Trophoblast cell (in vitro differentiated cells and primary cell): ENCODE measurements at regions not wholly inside any gene's neighbourhood (a gene's known extent, or its start where the extent isn't known, plus 50 kb on each side); places are given as distances from the start of the nearest gene placed in this dataset.

ENCODE experiments used
- DNase-seq, 2 donors: peaks; one replicate each; pipeline ENCODE4 v3.0.0-alpha.2; 2016
- H2AFZ ChIP-seq: 2 replicates; pipeline ENCODE4 v1.6.1; 2013; ENCODE audit warnings: low read length, moderate library complexity, mild to moderate bottlenecking; ENCODE audit not compliant: insufficient read depth, poor library complexity
- H2AK5ac ChIP-seq: 2 replicates; pipeline ENCODE4 v1.6.1; 2013; ENCODE audit warnings: mild to moderate bottlenecking, low read length
- H2BK120ac ChIP-seq: 2 replicates; pipeline ENCODE4 v1.6.1; 2013; ENCODE audit warnings: low read length, mild to moderate bottlenecking, moderate library complexity; ENCODE audit not compliant: insufficient read depth, poor library complexity
- H2BK12ac ChIP-seq: 2 replicates; pipeline ENCODE4 v1.6.1; 2013; ENCODE audit warnings: mild to moderate bottlenecking, low read length, moderate library complexity
- H2BK5ac ChIP-seq: 2 replicates; pipeline ENCODE4 v1.6.1; 2013; ENCODE audit warnings: low read length, low read depth, moderate library complexity, mild to moderate bottlenecking; ENCODE audit not compliant: poor library complexity
- H3K14ac ChIP-seq: 2 replicates; pipeline ENCODE4 v1.6.1; 2013; ENCODE audit warnings: mild to moderate bottlenecking, low read length
- H3K18ac ChIP-seq: 2 replicates; pipeline ENCODE4 v1.6.1; 2013; ENCODE audit warnings: mild to moderate bottlenecking, low read length
- H3K23ac ChIP-seq: 2 replicates; pipeline ENCODE4 v1.6.1; 2013; ENCODE audit warnings: low read length
- H3K27ac ChIP-seq: 2 replicates; pipeline ENCODE4 v1.5.1; 2013; ENCODE audit warnings: low read depth, mild to moderate bottlenecking, inconsistent platforms, low read length, moderate library complexity
- H3K27me3 ChIP-seq: 2 replicates; pipeline ENCODE4 v1.6.1; 2013; ENCODE audit warnings: inconsistent platforms, mild to moderate bottlenecking, low read length, moderate library complexity; ENCODE audit not compliant: insufficient read depth
- H3K36me3 ChIP-seq, 2 experiments: 1 replicate in 1 of 2; 2 replicates in 1 of 2; pipeline ENCODE4 v1.6.1; 2013; ENCODE audit warnings: low read length in 2 of 2, mild to moderate bottlenecking in 2 of 2, moderate library complexity in 1 of 2; ENCODE audit not compliant: insufficient read depth in 2 of 2, control insufficient read depth in 1 of 2
- H3K4ac ChIP-seq: 2 replicates; pipeline ENCODE4 v1.6.1; 2013; ENCODE audit warnings: low read depth, mild to moderate bottlenecking, low read length, moderate library complexity
- H3K4me1 ChIP-seq, 2 experiments: 1 replicate in 1 of 2; 2 replicates in 1 of 2; pipeline ENCODE4 v1.6.1; 2013; ENCODE audit warnings: low read length in 2 of 2, mild to moderate bottlenecking in 2 of 2, moderate library complexity in 1 of 2; ENCODE audit not compliant: insufficient read depth in 2 of 2, control insufficient read depth in 1 of 2
- H3K4me2 ChIP-seq: 2 replicates; pipeline ENCODE4 v1.6.1; 2013; ENCODE audit warnings: inconsistent platforms, mild to moderate bottlenecking, low read length, moderate library complexity
- H3K4me3 ChIP-seq: 2 replicates; pipeline ENCODE4 v1.5.1; 2013; ENCODE audit warnings: mild to moderate bottlenecking, low read depth, low read length, inconsistent platforms
- H3K79me1 ChIP-seq: one replicate; pipeline ENCODE4 v1.6.1; 2013; ENCODE audit warnings: low read length
- H3K79me2 ChIP-seq: 2 replicates; pipeline ENCODE4 v1.6.1; 2013; ENCODE audit warnings: low read length, mild to moderate bottlenecking; ENCODE audit not compliant: control insufficient read depth, insufficient read depth, poor library complexity
- H3K9ac ChIP-seq: 2 replicates; pipeline ENCODE4 v1.6.1; 2013; ENCODE audit warnings: mild to moderate bottlenecking, low read length
- H3K9me3 ChIP-seq: 2 replicates; pipeline ENCODE4 v1.6.1; 2013; ENCODE audit warnings: low read depth, mild to moderate bottlenecking, control low read depth, inconsistent platforms, low read length; ENCODE audit not compliant: insufficient read depth
- H4K12ac ChIP-seq: 2 replicates; pipeline ENCODE4 v1.6.1; 2013; ENCODE audit warnings: low read depth, mild to moderate bottlenecking, low read length, moderate library complexity
- H4K8ac ChIP-seq: 2 replicates; pipeline ENCODE4 v1.6.1; 2013; ENCODE audit warnings: low read depth, mild to moderate bottlenecking, low read length, moderate library complexity
- H4K91ac ChIP-seq: one replicate; pipeline ENCODE4 v1.6.1; 2013; ENCODE audit warnings: low read depth, mild to moderate bottlenecking, low read length, moderate library complexity
- whole genome bisulfite sequencing: extraction: QIAGEN DNeasy Blood & Tissue Kit; methylation state at CpG from one replicate; pipeline ENCODE4 v1.1.7; 2013; ENCODE audit warnings: missing lambda C conversion rate; ENCODE audit not compliant: insufficient read length, insufficient coverage; ENCODE audit errors: extremely low coverage; 5-methylcytosine and 5-hydroxymethylcytosine counted together

DNA sequence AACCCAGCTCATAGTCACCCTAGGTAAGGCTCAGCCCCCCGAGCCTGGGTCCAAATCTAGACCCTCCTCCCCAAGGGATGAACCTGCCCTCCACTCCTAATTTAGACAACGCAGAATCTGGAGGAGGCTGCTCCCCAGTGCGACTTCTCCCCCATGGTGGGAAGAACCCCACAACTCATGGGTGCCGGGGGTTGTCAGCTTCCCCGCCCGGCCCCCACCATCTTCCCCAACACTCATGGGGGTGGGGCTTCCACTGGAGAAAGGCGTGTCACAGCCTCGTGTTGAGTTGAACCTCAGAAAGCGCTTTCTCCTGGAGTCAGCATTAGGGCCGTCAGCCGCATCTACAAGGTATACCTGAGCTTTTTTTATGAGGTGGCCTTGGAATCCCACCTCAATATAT lies 66.9 kb downstream of the IRX2 start:
- WGBS: no CpG with 5 or more reads among the region's 11 CpGs
- no peak for DNase-seq
- Histone ChIP-seq H3K36me3 (no peaks in the 10 kb centered on the region), H4K91ac (no peak overlapping the region), H3K9me3 (no peaks in the 10 kb centered on the region), H2AK5ac (no peak overlapping the region), H3K23ac (no peak overlapping the region), H2BK120ac (no peak overlapping the region), H2BK12ac (no peak overlapping the region), H2BK5ac (no peak overlapping the region), H3K79me1 (no peaks in the 10 kb centered on the region), H3K4me3 (no peak overlapping the region), H3K27ac (no peak overlapping the region), H3K9ac (no peak overlapping the region), H3K79me2 (no peaks in the 10 kb centered on the region), H3K4me1 (no peaks in the 10 kb centered on the region), H3K14ac (no peak overlapping the region), H4K12ac (no peak overlapping the region), H3K18ac (no peak overlapping the region), H3K4ac (no peak overlapping the region), H2AFZ (no peak overlapping the region), H3K4me2 (no peak overlapping the region), H3K27me3 (no peaks in the 10 kb centered on the region), H4K8ac (no peak overlapping the region)

GRCh38 chr5:2683720-2684119 lies 67.8 kb downstream of the IRX2 start:
- H2AK5ac ChIP-seq: no peak overlapping the region
- H3K4me1 ChIP-seq: no peaks in the 10 kb centered on the region
- no peak for DNase-seq
- H4K91ac ChIP-seq: no peak overlapping the region
- no peak overlapping the region for H4K8ac ChIP-seq
- H3K4ac ChIP-seq: no peak overlapping the region
- WGBS: no CpG with 5 or more reads among the region's 14 CpGs
- no peak overlapping the region for H3K23ac ChIP-seq
- H3K79me2 ChIP-seq: no peaks in the 10 kb centered on the region
- H2BK5ac ChIP-seq: no peak overlapping the region
- no peak overlapping the region for H3K27ac ChIP-seq
- no peak overlapping the region for H3K9ac ChIP-seq
- no peak overlapping the region for H3K18ac ChIP-seq
- H2BK12ac ChIP-seq: no peak overlapping the region
- no peak overlapping the region for H2AFZ ChIP-seq
- no peaks in the 10 kb centered on the region for H3K36me3 ChIP-seq
- no peak overlapping the region for H3K4me2 ChIP-seq
- H3K9me3 ChIP-seq: no peaks in the 10 kb centered on the region
- no peak overlapping the region for H3K4me3 ChIP-seq
- no peak overlapping the region for H4K12ac ChIP-seq
- no peak overlapping the region for H3K14ac ChIP-seq
- no peaks in the 10 kb centered on the region for H3K27me3 ChIP-seq
- no peak overlapping the region for H2BK120ac ChIP-seq
- H3K79me1 ChIP-seq: no peaks in the 10 kb centered on the region

- Histone ChIP-seq H3K4me3 (no peak overlapping the region), H2BK12ac (no peak overlapping the region), H2AK5ac (no peak overlapping the region), H3K23ac (no peak overlapping the region), H3K4me1 (no peaks in the 10 kb centered on the region), H3K4me2 (no peak overlapping the region), H3K9ac (no peak overlapping the region), H2AFZ (no peak overlapping the region), H2BK120ac (no peak overlapping the region), H3K79me1 (no peaks in the 10 kb centered on the region), H4K8ac (no peak overlapping the region), H4K91ac (no peak overlapping the region), H3K79me2 (no peaks in the 10 kb centered on the region), H2BK5ac (no peak overlapping the region), H3K14ac (no peak overlapping the region), H3K27ac (no peak overlapping the region), H4K12ac (no peak overlapping the region), H3K36me3 (no peaks in the 10 kb centered on the region), H3K4ac (no peak overlapping the region), H3K27me3 (no peaks in the 10 kb centered on the region), H3K18ac (no peak overlapping the region), H3K9me3 (no peaks in the 10 kb centered on the region)
- no CpG with 5 or more reads among the region's 3 CpGs for WGBS
- DNase-seq: no peak
Observed at GRCh38 chr5:2681476-2681875, 70.0 kb downstream of the IRX2 start.

DNA sequence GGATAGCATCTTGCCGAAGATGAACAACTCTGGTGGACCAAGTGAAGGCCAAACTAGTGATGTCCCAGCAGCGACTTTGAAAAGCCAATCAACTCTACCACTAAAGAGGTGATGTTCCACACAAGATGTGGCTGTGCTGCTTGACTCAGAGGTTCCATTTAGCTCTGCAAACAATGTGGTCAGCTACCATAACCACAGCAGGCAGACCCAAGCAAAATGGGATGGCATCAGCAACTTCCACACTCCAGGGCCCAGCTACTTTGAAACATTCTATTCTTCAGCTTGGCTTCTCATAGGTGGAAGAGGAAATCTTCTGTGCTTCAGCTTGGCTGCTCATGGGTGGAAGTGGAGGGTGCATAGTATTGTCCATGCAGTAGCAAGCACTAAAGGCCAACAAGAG lies 70.5 kb downstream of the IRX2 start:
- no peaks in the 10 kb centered on the region for H3K79me1 ChIP-seq
- no peak overlapping the region for H2BK120ac ChIP-seq
- no peak overlapping the region for H4K12ac ChIP-seq
- peak overlapping the region; percentile 16 for H3K9ac ChIP-seq
- H3K4ac ChIP-seq: no peak overlapping the region
- no peaks in the 10 kb centered on the region for H3K9me3 ChIP-seq
- no peak overlapping the region for H2BK5ac ChIP-seq
- DNase-seq: no peak
- no peak overlapping the region for H3K18ac ChIP-seq
- no CpG with 5 or more reads among the region's 2 CpGs for WGBS
- H3K36me3 ChIP-seq: no peaks in the 10 kb centered on the region
- H3K27ac ChIP-seq: no peak overlapping the region
- H3K27me3 ChIP-seq: no peaks in the 10 kb centered on the region
- H3K23ac ChIP-seq: no peak overlapping the region
- no peak overlapping the region for H4K8ac ChIP-seq
- H3K4me3 ChIP-seq: no peak overlapping the region
- no peak overlapping the region for H3K4me2 ChIP-seq
- H2AK5ac ChIP-seq: no peak overlapping the region
- H2BK12ac ChIP-seq: no peak overlapping the region
- no peaks in the 10 kb centered on the region for H3K79me2 ChIP-seq
- H3K4me1 ChIP-seq: no peaks in the 10 kb centered on the region
- H3K14ac ChIP-seq: no peak overlapping the region
- no peak overlapping the region for H4K91ac ChIP-seq
- H2AFZ ChIP-seq: no peak overlapping the region
